K562 (cell line): ENCODE measurements at regions not wholly inside any gene's neighbourhood (a gene's known extent, or its start where the extent isn't known, plus 50 kb on each side); places are given as distances from the start of the nearest gene placed in this dataset.
A peak's percentile ranks its signal among the peaks of the same experiment; 100 is the strongest.

ENCODE experiments used
- CREM ChIP-seq: IDR thresholded peaks from 2 replicates; pipeline ENCODE4 v1.6.1; 2014; ENCODE audit warnings: antibody characterized with exemption, low read depth
- DPF2 ChIP-seq: fragments of 450-650 bp; IDR thresholded peaks from 2 replicates; pipeline ENCODE4 v1.6.1; 2016
- ELF4 ChIP-seq: fragments of 450-650 bp; formaldehyde crosslinking; IDR thresholded peaks from 2 replicates; pipeline ENCODE4 v1.4.0; 2022; ENCODE audit warnings: missing genetic modification characterization
- EP300 ChIP-seq: IDR thresholded peaks from 2 replicates; pipeline ENCODE4 v1.6.1; 2012; ENCODE audit warnings: low read length, improper control_type of control experiment
- ETV6 ChIP-seq, 3 experiments: fragments of 150-350 bp in 1 of 3; sonication (generic) in 1 of 3; formaldehyde crosslinking in 1 of 3; IDR thresholded peaks; 2 replicates each; pipeline versions ENCODE4 v1.6.1 to v1.8.0; 2014 to 2022; ENCODE audit warnings: borderline replicate concordance in 2 of 3, low read depth in 2 of 3, antibody characterized with exemption in 1 of 3, low read length in 1 of 3, mild to moderate bottlenecking in 1 of 3, missing genetic modification reagents in 1 of 3
- HMGN3 ChIP-seq: IDR thresholded peaks from 2 replicates; pipeline ENCODE4 v1.6.1; 2011; ENCODE audit warnings: borderline replicate concordance, low read depth, mild to moderate bottlenecking, mixed read lengths, low read length; ENCODE audit not compliant: insufficient read length; ENCODE audit errors: extremely low read depth
- JUN ChIP-seq, 2 experiments: sonication (generic) in 1 of 2; formaldehyde crosslinking in 1 of 2; IDR thresholded peaks; 2 replicates each; pipeline versions ENCODE4 v1.6.1 to v1.8.0; 2012 to 2022; ENCODE audit warnings: borderline replicate concordance in 2 of 2, mild to moderate bottlenecking in 2 of 2, improper control_type of control experiment in 1 of 2, low read depth in 1 of 2, low read length in 1 of 2, missing genetic modification reagents in 1 of 2
- MEIS2 ChIP-seq: fragments of 450-650 bp; IDR thresholded peaks from 2 replicates; pipeline ENCODE4 v1.6.1; 2014; ENCODE audit warnings: mild to moderate bottlenecking; ENCODE audit not compliant: partially characterized antibody
- MYC ChIP-seq, 2 experiments: fragments of 250-450 bp in 1 of 2; sonication (Bioruptor Pico) in 1 of 2; IDR thresholded peaks; 2 replicates each; pipeline versions ENCODE4 v1.5.1 to v1.6.1; 2012 to 2021; ENCODE audit warnings: low read depth in 2 of 2, borderline replicate concordance in 1 of 2, improper control_type of control experiment in 1 of 2, low read length in 1 of 2, mild to moderate bottlenecking in 1 of 2, moderate library complexity in 1 of 2
- PBX2 ChIP-seq, 2 experiments: IDR thresholded peaks in 1 of 2; conservative IDR thresholded peaks in 1 of 2; 2 replicates each; pipeline ENCODE4 v1.6.1; 2016; ENCODE audit warnings: low read depth in 2 of 2, mild to moderate bottlenecking in 1 of 2, missing compliant biosample characterization in 1 of 2, missing genetic modification characterization in 1 of 2, moderate library complexity in 1 of 2
- RCOR1 ChIP-seq, 2 experiments: IDR thresholded peaks; 2 replicates each; pipeline ENCODE4 v1.6.1; 2012; ENCODE audit warnings: low read depth in 2 of 2, low read length in 2 of 2, borderline replicate concordance in 1 of 2, improper control_type of control experiment in 1 of 2
- SOX6 ChIP-seq: fragments of 450-650 bp; IDR thresholded peaks from 2 replicates; pipeline ENCODE4 v1.6.1; 2014; ENCODE audit warnings: mild to moderate bottlenecking
- TARDBP ChIP-seq: fragments of 450-650 bp; IDR thresholded peaks from 2 replicates; pipeline ENCODE4 v1.6.1; 2016
- TBL1XR1 ChIP-seq, 2 experiments: IDR thresholded peaks; 2 replicates each; pipeline ENCODE4 v1.6.1; 2012; ENCODE audit warnings: improper control_type of control experiment in 2 of 2, low read length in 2 of 2, mild to moderate bottlenecking in 1 of 2
- TCF7 ChIP-seq: sonication (generic); IDR thresholded peaks from 2 replicates; pipeline ENCODE4 v1.6.1; 2016; ENCODE audit warnings: antibody characterized with exemption, borderline replicate concordance
- TOE1 ChIP-seq, 2 experiments: fragments of 450-650 bp in 1 of 2; sonication (generic) in 1 of 2; formaldehyde crosslinking in 1 of 2; IDR thresholded peaks; 2 replicates each; pipeline versions ENCODE4 v1.7.1 to v1.8.0; 2016 to 2022; ENCODE audit warnings: borderline replicate concordance in 2 of 2, mild to moderate bottlenecking in 2 of 2, antibody characterized with exemption in 1 of 2, inconsistent platforms in 1 of 2, low read depth in 1 of 2, missing genetic modification reagents in 1 of 2, moderate library complexity in 1 of 2
- ZBTB43 ChIP-seq: sonication (generic); formaldehyde crosslinking; IDR thresholded peaks from 2 replicates; pipeline ENCODE4 v1.8.0; 2023; ENCODE audit warnings: mild to moderate bottlenecking, missing genetic modification reagents
- ZBTB7A ChIP-seq: IDR thresholded peaks from 2 replicates; pipeline ENCODE4 v1.6.1; 2011; ENCODE audit warnings: low read depth, mild to moderate bottlenecking, low read length, moderate library complexity, borderline replicate concordance; ENCODE audit not compliant: control insufficient read depth
- TF ChIP-seq, protein P1 (sequence below): fragments of 200-800 bp; sonication (Bioruptor generic); IDR thresholded peaks from 2 replicates; pipeline ENCODE4 v1.6.1; 2017; ENCODE audit warnings: missing genetic modification characterization, missing compliant biosample characterization

DNA sequence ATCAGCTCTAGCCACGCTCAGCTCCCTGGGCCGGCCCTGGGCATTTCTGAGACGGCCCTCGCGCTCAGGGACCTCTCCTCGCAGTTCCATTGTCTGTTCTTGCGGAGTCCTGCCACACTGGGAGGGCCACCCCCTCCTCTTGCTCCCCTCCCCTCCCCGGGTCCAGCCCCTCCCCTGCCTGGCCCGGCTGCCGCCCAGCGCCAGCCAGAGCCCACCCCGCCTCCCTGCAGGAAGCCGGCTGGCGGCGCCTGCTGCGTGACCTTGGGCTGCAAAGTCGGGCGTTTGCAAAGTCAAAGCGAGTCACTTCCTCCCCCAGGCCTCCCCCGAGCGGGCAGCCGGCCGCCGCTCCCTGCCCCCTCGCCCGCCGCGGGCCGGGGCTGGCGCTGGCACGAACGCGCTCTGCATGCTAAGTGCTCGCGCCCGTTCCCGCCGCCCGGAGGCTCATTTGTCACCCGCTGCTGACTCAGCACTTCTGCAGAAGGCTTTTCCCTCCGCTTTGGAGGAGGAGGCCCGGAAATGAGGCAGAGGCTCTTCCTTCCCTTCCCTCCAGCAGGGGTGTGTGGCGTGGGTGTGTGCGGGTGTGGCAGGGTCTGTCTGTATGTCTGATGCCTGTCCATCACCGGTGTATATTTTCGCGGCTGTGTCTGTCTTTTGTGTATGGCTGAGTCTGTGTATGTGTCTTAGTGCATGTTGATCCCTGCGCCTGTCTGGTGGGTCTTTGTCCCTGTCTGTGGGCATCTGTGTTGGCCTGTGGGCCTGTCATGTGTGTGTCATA lies 72.0 kb downstream of the IRF2BPL start (continued):
- peak in 1 of 2 experiments; percentile 76; a peak in 3 of 4 replicates for TF ChIP-seq ETV6 (IDR thresholded peaks at IDR 0.05; ENCODE audit: borderline replicate concordance in 1 of 2, low read depth in 2 of 2, low read length in 1 of 2)
- no peak for TF ChIP-seq ETV6 (CRISPR knock-in tag; IDR thresholded peaks at IDR 0.05; ENCODE audit: borderline replicate concordance)
- TF ChIP-seq ELF4: 0 out of 2 replicates have a peak, but pooled peaks have one; percentile 60
- TF ChIP-seq TARDBP: peak; percentile 47; the same call in 1 of the 2 replicates
- TF ChIP-seq PBX2 (CRISPR knock-in tag; IDR thresholded peaks at IDR 0.05; ENCODE audit: low read depth): peak; percentile 47; the same call in 1 of the 2 replicates
- peak; percentile 89 for TF ChIP-seq PBX2 (tag; conservative IDR thresholded peaks at IDR 0.05; ENCODE audit: low read depth)
- peak; percentile 80 for TF ChIP-seq DPF2
- peak; percentile 72 for TF ChIP-seq MYC (IDR thresholded peaks at IDR 0.05; ENCODE audit: low read depth, low read length)
- no peak for TF ChIP-seq MYC (CRISPR knock-in tag; IDR thresholded peaks at IDR 0.05; ENCODE audit: borderline replicate concordance, low read depth)
- TF ChIP-seq JUN (IDR thresholded peaks at IDR 0.05; ENCODE audit: borderline replicate concordance, low read depth, low read length): peak; percentile 24; the same call in 1 of the 2 replicates
- TF ChIP-seq JUN (CRISPR knock-in tag; IDR thresholded peaks at IDR 0.05; ENCODE audit: borderline replicate concordance): no peak
- TF ChIP-seq, protein P1, sequence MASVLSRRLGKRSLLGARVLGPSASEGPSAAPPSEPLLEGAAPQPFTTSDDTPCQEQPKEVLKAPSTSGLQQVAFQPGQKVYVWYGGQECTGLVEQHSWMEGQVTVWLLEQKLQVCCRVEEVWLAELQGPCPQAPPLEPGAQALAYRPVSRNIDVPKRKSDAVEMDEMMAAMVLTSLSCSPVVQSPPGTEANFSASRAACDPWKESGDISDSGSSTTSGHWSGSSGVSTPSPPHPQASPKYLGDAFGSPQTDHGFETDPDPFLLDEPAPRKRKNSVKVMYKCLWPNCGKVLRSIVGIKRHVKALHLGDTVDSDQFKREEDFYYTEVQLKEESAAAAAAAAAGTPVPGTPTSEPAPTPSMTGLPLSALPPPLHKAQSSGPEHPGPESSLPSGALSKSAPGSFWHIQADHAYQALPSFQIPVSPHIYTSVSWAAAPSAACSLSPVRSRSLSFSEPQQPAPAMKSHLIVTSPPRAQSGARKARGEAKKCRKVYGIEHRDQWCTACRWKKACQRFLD: peak; percentile 82; the same call in 1 of the 2 replicates
- peak; percentile 83 for TF ChIP-seq TCF7
- TF ChIP-seq ZBTB7A: peak; percentile 43; the same call in 1 of the 2 replicates
- TF ChIP-seq TBL1XR1 (IDR thresholded peaks at IDR 0.05; ENCODE audit: low read length in 2 of 2): peak in 1 of 2 experiments; percentile 49; a peak in 1 of 4 replicates
- TF ChIP-seq HMGN3: peak; percentile 53
- TF ChIP-seq EP300: peak; percentile 75
- peak; percentile 54; the same call in 1 of the 2 replicates for TF ChIP-seq SOX6
- no peak for TF ChIP-seq ZBTB43 (CRISPR knock-in tag)
- TF ChIP-seq TOE1 (IDR thresholded peaks at IDR 0.05; ENCODE audit: borderline replicate concordance): 0 out of 2 replicates have a peak, but pooled peaks have one; percentile 36
- no peak for TF ChIP-seq TOE1 (CRISPR knock-in tag; IDR thresholded peaks at IDR 0.05; ENCODE audit: borderline replicate concordance, low read depth)
- TF ChIP-seq CREM: peak; percentile 83
- peak; percentile 90 for TF ChIP-seq MEIS2
- peak in 1 of 2 experiments; percentile 89; a peak in 3 of 4 replicates for TF ChIP-seq RCOR1 (IDR thresholded peaks at IDR 0.05; ENCODE audit: borderline replicate concordance in 1 of 2, low read depth in 2 of 2, low read length in 2 of 2)
